H1 (cell line): ENCODE measurements at regions not wholly inside any gene's neighbourhood (a gene's known extent, or its start where the extent isn't known, plus 50 kb on each side); places are given as distances from the start of the nearest gene placed in this dataset.

Source experiments
- CTCF ChIA-PET: fragments of 300-600 bp; sonication (Branson Sonifier 250); formaldehyde crosslinking; loops from one replicate; lab custom pipeline; 2021; ENCODE audit not compliant: partially characterized antibody; lab: Charles Lee
- POLR2A ChIA-PET: fragments of 300-600 bp; sonication (Branson Sonifier 250); formaldehyde crosslinking; loops from one replicate; lab custom pipeline; 2021; ENCODE audit warnings: inconsistent platforms; ENCODE audit not compliant: partially characterized antibody; lab: Charles Lee
- DNase-seq, 2 experiments: peaks; one replicate each; pipeline versions ENCODE4 v3.0.0 to v3.0.0-alpha.2; 2010 to 2022; ENCODE audit warnings: low spot score in 2 of 2, low read depth in 1 of 2, mixed read lengths in 1 of 2
- FAIRE-seq: peaks from 2 replicates; lab custom pipeline; 2011; peaks lifted over from hg19 to GRCh38; lab: Jason Lieb, UNC
- H2AFZ ChIP-seq: 2 replicates; pipeline ENCODE4 v1.8.1; 2012; ENCODE audit warnings: low read length, inconsistent platforms
- H2AK5ac ChIP-seq: 2 replicates; pipeline ENCODE4 v1.6.1; 2013; ENCODE audit warnings: low read depth, low read length
- H2BK120ac ChIP-seq: replicated peaks from 2 replicates; pipeline ENCODE3; 2013; ENCODE audit warnings: low read depth, low read length, inconsistent platforms
- H2BK12ac ChIP-seq: 2 replicates; pipeline ENCODE4 v1.6.1; 2013; ENCODE audit warnings: low read depth, low read length
- H2BK15ac ChIP-seq: 2 replicates; pipeline ENCODE4 v1.6.1; 2013; ENCODE audit warnings: low read length
- H2BK20ac ChIP-seq: 2 replicates; pipeline ENCODE4 v1.6.1; 2013; ENCODE audit warnings: low read length
- H2BK5ac ChIP-seq: 2 replicates; pipeline ENCODE4 v1.6.1; 2013; ENCODE audit warnings: low read depth, low read length
- H3K14ac ChIP-seq: 2 replicates; pipeline ENCODE4 v1.6.1; 2013; ENCODE audit warnings: inconsistent platforms; ENCODE audit not compliant: insufficient read length
- H3K18ac ChIP-seq: 2 replicates; pipeline ENCODE4 v1.6.1; 2013; ENCODE audit warnings: low read length; ENCODE audit errors: extremely low read depth
- H3K23ac ChIP-seq: 2 replicates; pipeline ENCODE4 v1.6.1; 2013; ENCODE audit warnings: inconsistent platforms; ENCODE audit not compliant: insufficient read length
- H3K23me2 ChIP-seq: 2 replicates; pipeline ENCODE4 v1.6.1; 2013; ENCODE audit warnings: low read depth, low read length
- H3K27ac ChIP-seq: 2 replicates; pipeline ENCODE4 v1.6.1; 2011; ENCODE audit warnings: low read depth, low read length, inconsistent platforms
- H3K27me3 ChIP-seq, 4 experiments: replicated peaks in 1 of 4; 1 replicate in 1 of 4; 2 replicates in 3 of 4; pipeline versions ENCODE4 v1.6.1 to v1.8.1; 2011 to 2013; ENCODE audit warnings: low read length in 3 of 4, mild to moderate bottlenecking in 3 of 4, inconsistent platforms in 2 of 4, mixed read lengths in 2 of 4, moderate library complexity in 1 of 4; ENCODE audit not compliant: control insufficient read depth in 3 of 4, insufficient read depth in 3 of 4; ENCODE audit errors: extremely low read depth in 1 of 4
- H3K36me3 ChIP-seq, 4 experiments: 2 replicates each; pipeline versions ENCODE4 v1.6.1 to v1.8.1; 2011 to 2013; ENCODE audit warnings: mild to moderate bottlenecking in 4 of 4, low read length in 3 of 4, moderate library complexity in 2 of 4, control low read depth in 1 of 4, inconsistent platforms in 1 of 4; ENCODE audit not compliant: insufficient read depth in 4 of 4, control insufficient read depth in 2 of 4
- H3K4ac ChIP-seq: replicated peaks from 2 replicates; pipeline ENCODE3; 2013; ENCODE audit warnings: low read length, low read depth, mixed read lengths, inconsistent platforms; ENCODE audit not compliant: insufficient read length
- H3K4me1 ChIP-seq, 4 experiments: replicated peaks in 1 of 4; 1 replicate in 1 of 4; 2 replicates in 3 of 4; pipeline versions ENCODE4 v1.6.1 to v1.8.1; 2011 to 2013; ENCODE audit warnings: low read length in 3 of 4, inconsistent platforms in 2 of 4, mixed read lengths in 1 of 4; ENCODE audit not compliant: insufficient read depth in 4 of 4, control insufficient read depth in 3 of 4
- H3K4me2 ChIP-seq, 2 experiments: 2 replicates each; pipeline versions ENCODE4 v1.6.1 to v1.8.1; 2011 to 2013; ENCODE audit warnings: low read depth in 2 of 2, low read length in 2 of 2, control low read depth in 1 of 2, inconsistent platforms in 1 of 2, mild to moderate bottlenecking in 1 of 2; ENCODE audit not compliant: insufficient read depth in 1 of 2
- H3K4me3 ChIP-seq, 4 experiments: fragments of 200-600, 300-600 bp in 1 of 4; sonication (generic), shearing (Covaris generic), sonication (Bioruptor Twin) in 1 of 4; 2 replicates each; pipeline versions ENCODE4 v1.5.1 to v1.8.1; 2011 to 2016; ENCODE audit warnings: low read length in 4 of 4, low read depth in 3 of 4, control low read depth in 2 of 4, inconsistent platforms in 2 of 4, mild to moderate bottlenecking in 2 of 4, mixed read lengths in 1 of 4, moderate library complexity in 1 of 4; ENCODE audit not compliant: insufficient read depth in 2 of 4; ENCODE audit errors: extremely low read depth in 1 of 4
- H3K56ac ChIP-seq: replicated peaks from 2 replicates; pipeline ENCODE3; 2013; ENCODE audit warnings: low read depth, mild to moderate bottlenecking, mixed read lengths, low read length, inconsistent platforms; ENCODE audit not compliant: insufficient read length
- H3K79me1 ChIP-seq: 2 replicates; pipeline ENCODE4 v1.6.1; 2013; ENCODE audit warnings: low read depth, low read length, control low read depth
- H3K79me2 ChIP-seq, 2 experiments: 2 replicates each; pipeline versions ENCODE4 v1.6.1 to v1.8.1; 2012 to 2013; ENCODE audit warnings: low read length in 2 of 2, mild to moderate bottlenecking in 2 of 2, inconsistent platforms in 1 of 2; ENCODE audit not compliant: insufficient read depth in 2 of 2, control insufficient read depth in 1 of 2
- H3K9ac ChIP-seq, 4 experiments: replicated peaks in 1 of 4; 1 replicate in 1 of 4; 2 replicates in 3 of 4; pipeline versions ENCODE4 v1.6.1 to v1.8.1; 2011 to 2013; ENCODE audit warnings: low read depth in 3 of 4, low read length in 3 of 4, control low read depth in 2 of 4, mild to moderate bottlenecking in 2 of 4, moderate library complexity in 2 of 4, inconsistent platforms in 1 of 4; ENCODE audit errors: extremely low read depth in 1 of 4
- H3K9me3 ChIP-seq, 2 experiments: 2 replicates each; pipeline versions ENCODE4 v1.6.1 to v1.8.1; 2012 to 2013; ENCODE audit warnings: mild to moderate bottlenecking in 2 of 2, moderate library complexity in 2 of 2, control low read depth in 1 of 2, inconsistent platforms in 1 of 2, low read depth in 1 of 2, low read length in 1 of 2, mixed read lengths in 1 of 2; ENCODE audit not compliant: insufficient read depth in 2 of 2
- H4K20me1 ChIP-seq, 2 experiments: replicated peaks in 1 of 2; 2 replicates each; pipeline versions ENCODE3 to v1.8.1; 2011 to 2013; ENCODE audit warnings: inconsistent platforms in 2 of 2, low read length in 2 of 2, mild to moderate bottlenecking in 1 of 2; ENCODE audit not compliant: insufficient read depth in 2 of 2, control insufficient read depth in 1 of 2
- H4K5ac ChIP-seq: 2 replicates; pipeline ENCODE4 v1.6.1; 2013; ENCODE audit warnings: low read length, low read depth, mixed read lengths, inconsistent platforms; ENCODE audit not compliant: insufficient read length
- H4K8ac ChIP-seq: 2 replicates; pipeline ENCODE4 v1.8.0; 2013; ENCODE audit warnings: mild to moderate bottlenecking, moderate library complexity, low read length, inconsistent platforms; ENCODE audit not compliant: insufficient read depth; ENCODE audit errors: extremely low read depth
- H4K91ac ChIP-seq: replicated peaks from 2 replicates; pipeline ENCODE3; 2013; ENCODE audit warnings: low read length, mixed read lengths, inconsistent platforms; ENCODE audit not compliant: insufficient read length
- CTBP2 ChIP-seq: IDR thresholded peaks from 2 replicates; pipeline ENCODE4 v1.7.0; 2011; ENCODE audit warnings: borderline replicate concordance, mild to moderate bottlenecking, moderate library complexity, mixed read lengths, low read length; ENCODE audit not compliant: insufficient read depth, insufficient read length
- E2F6 ChIP-seq: IDR thresholded peaks from 2 replicates; pipeline ENCODE4 v1.6.1; 2012; ENCODE audit warnings: inconsistent platforms
- EGR1 ChIP-seq: IDR thresholded peaks from 2 replicates; pipeline ENCODE4 v1.6.1; 2011; ENCODE audit warnings: low read depth, low read length, borderline replicate concordance
- EP300 ChIP-seq, 2 experiments: IDR thresholded peaks; 1 replicate in 1 of 2; 2 replicates in 1 of 2; pipeline ENCODE4 v1.6.1; 2011 to 2012; ENCODE audit warnings: low read depth in 2 of 2, low read length in 2 of 2, mild to moderate bottlenecking in 2 of 2, borderline replicate concordance in 1 of 2, inconsistent platforms in 1 of 2, moderate library complexity in 1 of 2
- HDAC6 ChIP-seq: IDR thresholded peaks from one replicate; pipeline ENCODE4 v1.7.1; 2012; ENCODE audit warnings: low read depth, mild to moderate bottlenecking, inconsistent platforms, low read length, moderate library complexity
- KDM5A ChIP-seq: fragments of 200-600 bp; IDR thresholded peaks from 2 replicates; pipeline ENCODE4 v1.7.1; 2012; ENCODE audit warnings: mild to moderate bottlenecking, low read length, inconsistent platforms, mixed read lengths
- PHF8 ChIP-seq: fragments of 200-600 bp; sonication (generic); conservative IDR thresholded peaks from 2 replicates; pipeline ENCODE4 v1.7.1; 2012; ENCODE audit warnings: low read depth, mild to moderate bottlenecking, inconsistent platforms, low read length, moderate library complexity
- POLR2A ChIP-seq, 2 experiments: IDR thresholded peaks; 1 replicate in 1 of 2; 2 replicates in 1 of 2; pipeline ENCODE4 v1.6.1; 2011; ENCODE audit warnings: low read depth in 2 of 2, low read length in 2 of 2, mild to moderate bottlenecking in 2 of 2; ENCODE audit errors: control extremely low read depth in 1 of 2
- POLR2AphosphoS5 ChIP-seq: IDR thresholded peaks from 2 replicates; pipeline ENCODE4 v1.6.1; 2011; ENCODE audit warnings: low read depth, low read length
- RBBP5 ChIP-seq: IDR thresholded peaks from 2 replicates; pipeline ENCODE4 v1.7.1; 2012; ENCODE audit warnings: low read depth, mild to moderate bottlenecking, inconsistent platforms, low read length, moderate library complexity, borderline replicate concordance
- RXRA ChIP-seq: IDR thresholded peaks from 2 replicates; pipeline ENCODE4 v1.6.1; 2011; ENCODE audit warnings: low read depth, mild to moderate bottlenecking, low read length, moderate library complexity; ENCODE audit not compliant: insufficient read depth
- SUZ12 ChIP-seq: fragments of 200-600 bp; sonication (generic); IDR thresholded peaks from 2 replicates; pipeline ENCODE4 v1.6.1; 2012; ENCODE audit warnings: mild to moderate bottlenecking, inconsistent platforms, low read length, moderate library complexity, mixed read lengths
- WGBS, 2 experiments: shearing (Covaris generic) in 1 of 2; methylation state at CpG; one replicate each; pipeline versions ENCODE4 v1.1.6 to v1.1.7; 2013 to 2015; ENCODE audit warnings: low lambda C conversion rate in 2 of 2, mixed read lengths in 2 of 2, inconsistent platforms in 1 of 2, low coverage in 1 of 2, missing lambda C conversion rate in 1 of 2; ENCODE audit not compliant: insufficient replicate concordance in 2 of 2, insufficient coverage in 1 of 2, insufficient read length in 1 of 2; ENCODE audit errors: extremely low coverage in 1 of 2, missing lambda C conversion rate in 1 of 2; 5-methylcytosine and 5-hydroxymethylcytosine counted together

- Histone ChIP-seq H3K4me3 (no peak overlapping the region), H3K9me3 (no peaks in the 10 kb centered on the region), H4K91ac (no peak overlapping the region), H2BK20ac (no peak overlapping the region), H3K18ac (no peak overlapping the region), H4K8ac (no peak overlapping the region), H2BK120ac (no peak overlapping the region), H2BK12ac (no peak overlapping the region), H2AFZ (no peak overlapping the region), H3K4me2 (no peak overlapping the region), H2BK5ac (no peak overlapping the region), H3K79me1 (no peaks in the 10 kb centered on the region), H3K27me3 (no peaks in the 10 kb centered on the region), H4K20me1 (no peaks in the 10 kb centered on the region), H3K36me3 (no peaks in the 10 kb centered on the region), H3K27ac (no peak overlapping the region), H3K56ac (no peak overlapping the region), H4K5ac (no peak overlapping the region), H3K23ac (no peak overlapping the region), H2BK15ac (no peak overlapping the region), H3K14ac (no peak overlapping the region), H3K23me2 (no peaks in the 10 kb centered on the region), H3K79me2 (no peaks in the 10 kb centered on the region), H3K4ac (no peak overlapping the region), H2AK5ac (no peak overlapping the region), H3K9ac (no peak overlapping the region), H3K4me1 (peaks cover 0 to 3% (median 0%) of the 10 kb centered on the region in 4 experiments; a peak in 1 of 7 replicates)
- ChIA-PET CTCF (no interaction called here), POLR2A (no interaction called here)
- FAIRE-seq (no peak), DNase-seq (no peak)
- WGBS, 2 experiments, result 100% methylated on average over 1 of the region's 1 CpG; no CpG with 5 or more reads in 1 of the 2 experiments
- TF ChIP-seq RXRA (no peak), HDAC6 (no peak), POLR2AphosphoS5 (no peak), SUZ12 (no peak), RBBP5 (no peak), CTBP2 (no peak), POLR2A (IDR thresholded peaks at IDR 0.05; ENCODE audit: control extremely low read depth in 1 of 2, low read depth in 2 of 2, low read length in 2 of 2) (no peak), KDM5A (no peak), E2F6 (no peak), EGR1 (no peak), EP300 (IDR thresholded peaks at IDR 0.05; ENCODE audit: borderline replicate concordance in 1 of 2, low read depth in 2 of 2, low read length in 2 of 2) (no peak), PHF8 (no peak)
Observed at GRCh38 chr6:105645156-105645555, 242.3 kb upstream of the PREP start.
